Esophagus muscularis mucosa (tissue), 3 donors: ENCODE measurements at regions not wholly inside any gene's neighbourhood (a gene's known extent, or its start where the extent isn't known, plus 50 kb on each side); places are given as distances from the start of the nearest gene placed in this dataset.
"Not testable (repeated sequence)": the region's sequence is repeated elsewhere in the genome, so short reads cannot be mapped to it uniquely, and the experiment has no call there.

Experiments used
- POLR2AphosphoS5 ChIP-seq, 2 donors: sonication (generic); formaldehyde crosslinking; IDR thresholded peaks; one replicate each; pipeline ENCODE4 v1.6.1; 2017; ENCODE audit warnings: antibody characterized with exemption in 2 of 2
- TF ChIP-seq, protein P1 (sequence below), 3 experiments: fragments of 200-600 bp in 2 of 3; fragments of 450-650 bp in 1 of 3; sonication (generic) in 2 of 3; IDR thresholded peaks; one replicate each; pipeline ENCODE4 v1.5.1; 2017 to 2019; ENCODE audit warnings: antibody characterized with exemption in 3 of 3, mild to moderate bottlenecking in 2 of 3, moderate library complexity in 1 of 3

DNA sequence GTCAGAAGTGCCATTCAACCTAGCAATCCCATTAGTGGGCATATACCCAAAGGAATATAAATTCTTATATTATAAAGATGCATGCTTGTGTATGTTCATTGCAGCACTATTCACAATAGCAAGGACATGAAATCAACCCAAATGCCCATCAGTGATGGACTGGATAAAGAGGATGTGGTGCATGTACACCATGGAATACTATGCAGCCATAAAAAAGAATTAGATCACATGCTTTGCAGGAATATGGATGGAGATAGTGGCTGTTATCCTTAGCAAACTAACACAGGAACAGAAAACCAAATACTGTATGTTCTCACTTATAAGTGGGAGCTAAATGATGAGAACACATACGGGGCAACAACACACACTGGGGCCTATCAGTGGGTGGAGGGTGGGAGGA lies 75.5 kb upstream of the UCN3 start:
- not testable (repeated sequence) for TF ChIP-seq POLR2AphosphoS5 (IDR thresholded peaks at IDR 0.05)
- TF ChIP-seq, protein P1, sequence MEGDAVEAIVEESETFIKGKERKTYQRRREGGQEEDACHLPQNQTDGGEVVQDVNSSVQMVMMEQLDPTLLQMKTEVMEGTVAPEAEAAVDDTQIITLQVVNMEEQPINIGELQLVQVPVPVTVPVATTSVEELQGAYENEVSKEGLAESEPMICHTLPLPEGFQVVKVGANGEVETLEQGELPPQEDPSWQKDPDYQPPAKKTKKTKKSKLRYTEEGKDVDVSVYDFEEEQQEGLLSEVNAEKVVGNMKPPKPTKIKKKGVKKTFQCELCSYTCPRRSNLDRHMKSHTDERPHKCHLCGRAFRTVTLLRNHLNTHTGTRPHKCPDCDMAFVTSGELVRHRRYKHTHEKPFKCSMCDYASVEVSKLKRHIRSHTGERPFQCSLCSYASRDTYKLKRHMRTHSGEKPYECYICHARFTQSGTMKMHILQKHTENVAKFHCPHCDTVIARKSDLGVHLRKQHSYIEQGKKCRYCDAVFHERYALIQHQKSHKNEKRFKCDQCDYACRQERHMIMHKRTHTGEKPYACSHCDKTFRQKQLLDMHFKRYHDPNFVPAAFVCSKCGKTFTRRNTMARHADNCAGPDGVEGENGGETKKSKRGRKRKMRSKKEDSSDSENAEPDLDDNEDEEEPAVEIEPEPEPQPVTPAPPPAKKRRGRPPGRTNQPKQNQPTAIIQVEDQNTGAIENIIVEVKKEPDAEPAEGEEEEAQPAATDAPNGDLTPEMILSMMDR (IDR thresholded peaks at IDR 0.05), result not testable (repeated sequence)
